GM23338 (cell line): ENCODE measurements at regions not wholly inside any gene's neighbourhood (a gene's known extent, or its start where the extent isn't known, plus 50 kb on each side); places are given as distances from the start of the nearest gene placed in this dataset.

Experiments
- ATAC-seq: fragments of 200-7000 bp; cut with Tn5 transposase; 3 replicates; pipeline ENCODE4 v1.9.1; 2020
- DNase-seq: peaks from one replicate; pipeline ENCODE4 v3.0.0-alpha.2; 2015; ENCODE audit warnings: low spot score
- H2AFZ ChIP-seq: fragments of 200-600 bp; sonication (generic); 2 replicates; pipeline ENCODE4 v1.8.0; 2016; ENCODE audit warnings: antibody characterized with exemption, mild to moderate bottlenecking, moderate library complexity
- H3F3A ChIP-seq: fragments of 200-600 bp; sonication (generic); replicated peaks from 2 replicates; pipeline ENCODE4 v1.8.0; 2017; ENCODE audit warnings: antibody characterized with exemption, mixed run types, low read depth
- H3K27ac ChIP-seq: fragments of 200-600 bp; sonication (generic); 2 replicates; pipeline ENCODE4 v1.6.1; 2016; ENCODE audit warnings: low read depth
- H3K27me3 ChIP-seq: fragments of 200-600 bp; sonication (generic); 2 replicates; pipeline ENCODE4 v1.8.0; 2016; ENCODE audit warnings: mild to moderate bottlenecking, mixed run types, moderate library complexity; ENCODE audit not compliant: insufficient read depth
- H3K36me3 ChIP-seq: fragments of 200-600 bp; sonication (generic); 2 replicates; pipeline ENCODE4 v1.8.0; 2016; ENCODE audit warnings: mild to moderate bottlenecking; ENCODE audit not compliant: insufficient read depth
- H3K4me1 ChIP-seq: fragments of 200-600 bp; sonication (generic); 2 replicates; pipeline ENCODE4 v1.8.0; 2016; ENCODE audit warnings: mild to moderate bottlenecking, moderate library complexity; ENCODE audit not compliant: insufficient read depth
- H3K4me2 ChIP-seq: fragments of 200-600 bp; sonication (generic); 2 replicates; pipeline ENCODE4 v1.7.1; 2017; ENCODE audit warnings: mixed run types
- H3K4me3 ChIP-seq: fragments of 200-600 bp; sonication (generic); 2 replicates; pipeline ENCODE4 v1.6.1; 2016; ENCODE audit warnings: mixed run types
- H3K79me2 ChIP-seq: fragments of 200-600 bp; sonication (generic); replicated peaks from 2 replicates; pipeline ENCODE4 v1.8.0; 2017; ENCODE audit warnings: mild to moderate bottlenecking; ENCODE audit not compliant: insufficient read depth
- H3K9me2 ChIP-seq: fragments of 200-600 bp; sonication (generic); 2 replicates; pipeline ENCODE4 v1.8.0; 2017; ENCODE audit not compliant: insufficient read depth
- H4K20me1 ChIP-seq: fragments of 200-600 bp; sonication (generic); replicated peaks from 2 replicates; pipeline ENCODE4 v1.8.0; 2017; ENCODE audit warnings: mild to moderate bottlenecking; ENCODE audit not compliant: insufficient read depth
- H3K27ac Mint-ChIP-seq: 2 replicates; pipeline ENCODE4 v1.8.0; 2020; ENCODE audit warnings: inconsistent platforms, mild to moderate bottlenecking, moderate library complexity, mixed read lengths
- H3K27me3 Mint-ChIP-seq: 3 replicates; pipeline ENCODE4 v1.8.0; 2022; ENCODE audit warnings: low read depth, mild to moderate bottlenecking, moderate library complexity, mixed read lengths, inconsistent platforms; ENCODE audit not compliant: insufficient read depth, poor library complexity
- H3K36me3 Mint-ChIP-seq: 3 replicates; pipeline ENCODE4 v1.8.0; 2021; ENCODE audit warnings: low read depth, mild to moderate bottlenecking, inconsistent platforms, moderate library complexity, mixed read lengths
- H3K4me1 Mint-ChIP-seq: 3 replicates; pipeline ENCODE4 v1.8.0; 2020; ENCODE audit warnings: mild to moderate bottlenecking, inconsistent platforms, mixed read lengths
- H3K4me3 Mint-ChIP-seq: 3 replicates; pipeline ENCODE4 v1.8.0; 2021; ENCODE audit warnings: moderate library complexity, mild to moderate bottlenecking, inconsistent platforms, mixed read lengths
- H3K9me3 Mint-ChIP-seq: 3 replicates; pipeline ENCODE4 v1.8.0; 2020; ENCODE audit warnings: moderate library complexity, mild to moderate bottlenecking, inconsistent platforms, mixed read lengths
- EZH2 ChIP-seq: fragments of 200-600 bp; sonication (generic); IDR thresholded peaks from one replicate; pipeline ENCODE4 v1.8.0; 2017; ENCODE audit warnings: antibody characterized with exemption, mild to moderate bottlenecking, low read depth; ENCODE audit not compliant: unreplicated experiment
- EZH2phosphoT487 ChIP-seq: fragments of 200-600 bp; sonication (generic); IDR thresholded peaks from one replicate; pipeline ENCODE4 v1.8.1; 2018; ENCODE audit warnings: antibody characterized with exemption; ENCODE audit not compliant: unreplicated experiment
- JUNB ChIP-seq: IDR thresholded peaks from one replicate; pipeline ENCODE4 v1.6.1; 2016; ENCODE audit warnings: antibody characterized with exemption; ENCODE audit not compliant: unreplicated experiment
- NANOG ChIP-seq: IDR thresholded peaks from 2 replicates; pipeline ENCODE4 v1.6.1; 2016; ENCODE audit warnings: antibody characterized with exemption, borderline replicate concordance
- STAT1 ChIP-seq: IDR thresholded peaks from one replicate; pipeline ENCODE4 v1.6.1; 2016; ENCODE audit warnings: antibody characterized with exemption; ENCODE audit not compliant: unreplicated experiment
- TF ChIP-seq, protein P1 (sequence below): fragments of 250-450 bp; sonication (Bioruptor Pico); IDR thresholded peaks from 2 replicates; pipeline ENCODE4 v1.5.0; 2020; ENCODE audit warnings: mild to moderate bottlenecking, moderate library complexity
- TF ChIP-seq, protein P2 (sequence below): IDR thresholded peaks from 2 replicates; pipeline ENCODE4 v1.6.1; 2016; ENCODE audit warnings: antibody characterized with exemption

DNA sequence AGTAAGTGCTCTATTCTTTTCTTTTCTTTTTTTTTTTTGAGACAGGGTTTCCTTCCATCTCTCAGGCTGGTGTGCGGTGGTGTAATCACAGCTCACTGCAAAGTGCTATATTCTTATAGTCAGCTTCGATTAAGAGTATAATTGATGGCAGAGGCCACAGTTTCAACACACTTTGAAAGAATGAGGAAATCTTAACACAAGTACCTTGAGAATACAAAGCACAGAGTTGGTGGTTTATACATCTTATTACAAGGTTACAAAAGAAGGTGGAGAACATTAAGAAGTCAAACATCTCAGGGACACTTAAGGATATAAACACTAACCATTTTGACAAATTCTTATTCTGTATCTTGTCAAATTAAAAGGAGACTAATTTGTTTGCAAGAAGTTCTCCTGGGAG lies 180.5 kb downstream of the SOD2 start (continued):
- no peak for TF ChIP-seq STAT1
- TF ChIP-seq, protein P1, sequence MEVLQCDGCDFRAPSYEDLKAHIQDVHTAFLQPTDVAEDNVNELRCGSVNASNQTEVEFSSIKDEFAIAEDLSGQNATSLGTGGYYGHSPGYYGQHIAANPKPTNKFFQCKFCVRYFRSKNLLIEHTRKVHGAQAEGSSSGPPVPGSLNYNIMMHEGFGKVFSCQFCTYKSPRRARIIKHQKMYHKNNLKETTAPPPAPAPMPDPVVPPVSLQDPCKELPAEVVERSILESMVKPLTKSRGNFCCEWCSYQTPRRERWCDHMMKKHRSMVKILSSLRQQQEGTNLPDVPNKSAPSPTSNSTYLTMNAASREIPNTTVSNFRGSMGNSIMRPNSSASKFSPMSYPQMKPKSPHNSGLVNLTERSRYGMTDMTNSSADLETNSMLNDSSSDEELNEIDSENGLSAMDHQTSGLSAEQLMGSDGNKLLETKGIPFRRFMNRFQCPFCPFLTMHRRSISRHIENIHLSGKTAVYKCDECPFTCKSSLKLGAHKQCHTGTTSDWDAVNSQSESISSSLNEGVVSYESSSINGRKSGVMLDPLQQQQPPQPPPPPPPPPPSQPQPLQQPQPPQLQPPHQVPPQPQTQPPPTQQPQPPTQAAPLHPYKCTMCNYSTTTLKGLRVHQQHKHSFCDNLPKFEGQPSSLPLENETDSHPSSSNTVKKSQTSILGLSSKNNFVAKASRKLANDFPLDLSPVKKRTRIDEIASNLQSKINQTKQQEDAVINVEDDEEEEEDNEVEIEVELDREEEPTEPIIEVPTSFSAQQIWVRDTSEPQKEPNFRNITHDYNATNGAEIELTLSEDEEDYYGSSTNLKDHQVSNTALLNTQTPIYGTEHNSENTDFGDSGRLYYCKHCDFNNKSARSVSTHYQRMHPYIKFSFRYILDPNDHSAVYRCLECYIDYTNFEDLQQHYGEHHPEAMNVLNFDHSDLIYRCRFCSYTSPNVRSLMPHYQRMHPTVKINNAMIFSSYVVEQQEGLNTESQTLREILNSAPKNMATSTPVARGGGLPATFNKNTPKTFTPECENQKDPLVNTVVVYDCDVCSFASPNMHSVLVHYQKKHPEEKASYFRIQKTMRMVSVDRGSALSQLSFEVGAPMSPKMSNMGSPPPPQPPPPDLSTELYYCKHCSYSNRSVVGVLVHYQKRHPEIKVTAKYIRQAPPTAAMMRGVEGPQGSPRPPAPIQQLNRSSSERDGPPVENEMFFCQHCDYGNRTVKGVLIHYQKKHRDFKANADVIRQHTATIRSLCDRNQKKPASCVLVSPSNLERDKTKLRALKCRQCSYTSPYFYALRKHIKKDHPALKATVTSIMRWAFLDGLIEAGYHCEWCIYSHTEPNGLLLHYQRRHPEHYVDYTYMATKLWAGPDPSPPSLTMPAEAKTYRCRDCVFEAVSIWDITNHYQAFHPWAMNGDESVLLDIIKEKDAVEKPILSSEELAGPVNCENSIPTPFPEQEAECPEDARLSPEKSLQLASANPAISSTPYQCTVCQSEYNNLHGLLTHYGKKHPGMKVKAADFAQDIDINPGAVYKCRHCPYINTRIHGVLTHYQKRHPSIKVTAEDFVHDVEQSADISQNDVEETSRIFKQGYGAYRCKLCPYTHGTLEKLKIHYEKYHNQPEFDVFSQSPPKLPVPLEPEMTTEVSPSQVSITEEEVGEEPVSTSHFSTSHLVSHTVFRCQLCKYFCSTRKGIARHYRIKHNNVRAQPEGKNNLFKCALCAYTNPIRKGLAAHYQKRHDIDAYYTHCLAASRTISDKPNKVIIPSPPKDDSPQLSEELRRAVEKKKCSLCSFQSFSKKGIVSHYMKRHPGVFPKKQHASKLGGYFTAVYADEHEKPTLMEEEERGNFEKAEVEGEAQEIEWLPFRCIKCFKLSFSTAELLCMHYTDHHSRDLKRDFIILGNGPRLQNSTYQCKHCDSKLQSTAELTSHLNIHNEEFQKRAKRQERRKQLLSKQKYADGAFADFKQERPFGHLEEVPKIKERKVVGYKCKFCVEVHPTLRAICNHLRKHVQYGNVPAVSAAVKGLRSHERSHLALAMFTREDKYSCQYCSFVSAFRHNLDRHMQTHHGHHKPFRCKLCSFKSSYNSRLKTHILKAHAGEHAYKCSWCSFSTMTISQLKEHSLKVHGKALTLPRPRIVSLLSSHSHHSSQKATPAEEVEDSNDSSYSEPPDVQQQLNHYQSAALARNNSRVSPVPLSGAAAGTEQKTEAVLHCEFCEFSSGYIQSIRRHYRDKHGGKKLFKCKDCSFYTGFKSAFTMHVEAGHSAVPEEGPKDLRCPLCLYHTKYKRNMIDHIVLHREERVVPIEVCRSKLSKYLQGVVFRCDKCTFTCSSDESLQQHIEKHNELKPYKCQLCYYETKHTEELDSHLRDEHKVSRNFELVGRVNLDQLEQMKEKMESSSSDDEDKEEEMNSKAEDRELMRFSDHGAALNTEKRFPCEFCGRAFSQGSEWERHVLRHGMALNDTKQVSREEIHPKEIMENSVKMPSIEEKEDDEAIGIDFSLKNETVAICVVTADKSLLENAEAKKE (CRISPR knock-in tag), result no peak
- TF ChIP-seq, protein P2, sequence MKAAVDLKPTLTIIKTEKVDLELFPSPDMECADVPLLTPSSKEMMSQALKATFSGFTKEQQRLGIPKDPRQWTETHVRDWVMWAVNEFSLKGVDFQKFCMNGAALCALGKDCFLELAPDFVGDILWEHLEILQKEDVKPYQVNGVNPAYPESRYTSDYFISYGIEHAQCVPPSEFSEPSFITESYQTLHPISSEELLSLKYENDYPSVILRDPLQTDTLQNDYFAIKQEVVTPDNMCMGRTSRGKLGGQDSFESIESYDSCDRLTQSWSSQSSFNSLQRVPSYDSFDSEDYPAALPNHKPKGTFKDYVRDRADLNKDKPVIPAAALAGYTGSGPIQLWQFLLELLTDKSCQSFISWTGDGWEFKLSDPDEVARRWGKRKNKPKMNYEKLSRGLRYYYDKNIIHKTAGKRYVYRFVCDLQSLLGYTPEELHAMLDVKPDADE, result no peak

DNA sequence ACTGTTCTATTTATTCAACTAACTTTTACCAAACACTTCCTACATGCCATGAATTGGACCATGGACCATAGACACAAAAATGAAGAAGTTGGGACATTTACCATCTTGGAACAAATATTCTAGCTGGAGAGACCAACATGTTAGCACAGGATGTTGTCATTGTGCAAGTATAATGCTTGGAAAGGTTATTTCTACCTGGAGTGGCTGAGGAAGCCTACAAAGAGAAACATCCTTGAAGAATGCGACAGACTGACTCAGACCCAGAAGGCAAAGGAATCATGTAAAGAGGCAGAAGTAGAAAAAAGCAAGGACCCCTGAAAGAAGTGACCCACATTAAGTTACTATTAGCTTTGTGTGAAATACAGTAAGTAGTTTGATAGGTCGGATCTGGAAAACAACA lies 180.9 kb downstream of the SOD2 start:
- Histone ChIP-seq H3F3A (no peaks in the 10 kb centered on the region), H3K4me2 (no peak overlapping the region), H3K79me2 (no peaks in the 10 kb centered on the region), H3K36me3 (no peaks in the 10 kb centered on the region), H3K27ac (no peak overlapping the region), H3K27me3 (no peaks in the 10 kb centered on the region), H3K4me1 (no peaks in the 10 kb centered on the region), H2AFZ (no peak overlapping the region), H3K4me3 (no peak overlapping the region), H4K20me1 (no peaks in the 10 kb centered on the region), H3K9me2 (peaks cover 2% of the 10 kb centered on the region)
- Mint-ChIP-seq H3K27me3 (no peaks in the 10 kb centered on the region), H3K4me3 (no peak overlapping the region), H3K4me1 (no peaks in the 10 kb centered on the region), H3K36me3 (no peaks in the 10 kb centered on the region), H3K27ac (no peak overlapping the region), H3K9me3 (peaks cover 6% of the 10 kb centered on the region; the same call in 2 of the 3 replicates)
- DNase-seq (no peak), ATAC-seq (no peak)
- TF ChIP-seq EZH2, result no peak
- TF ChIP-seq, protein P1 (CRISPR knock-in tag), result no peak
- no peak for TF ChIP-seq EZH2phosphoT487
- no peak for TF ChIP-seq NANOG
- no peak for TF ChIP-seq JUNB
